CD4-positive, alpha-beta T cell treated with Interleukin-15 for 1 hour (primary cell): ENCODE measurements at regions not wholly inside any gene's neighbourhood (a gene's known extent, or its start where the extent isn't known, plus 50 kb on each side); places are given as distances from the start of the nearest gene placed in this dataset.

Experiments
- DNase-seq: peaks from one replicate; pipeline ENCODE4 v3.0.0-alpha.2; 2020

- no peak for DNase-seq
These were observed 54.0 kb upstream of the PRPS1L1 start for GRCh38 chr7:18081617-18082016.

- no peak for DNase-seq
These were observed 54.5 kb upstream of the PRPS1L1 start for GRCh38 chr7:18082169-18082568.

GRCh38 chr7:18086165-18087025 is 58.7 kb upstream of the PRPS1L1 start:
- no peak for DNase-seq

GRCh38 chr7:18087026-18087686 is 59.5 kb upstream of the PRPS1L1 start:
- DNase-seq: no peak

- no peak for DNase-seq
These were observed 60.0 kb upstream of the PRPS1L1 start for GRCh38 chr7:18087687-18088078.

- DNase-seq: no peak
These were observed 68.4 kb upstream of the PRPS1L1 start for GRCh38 chr7:18096087-18096486.

GRCh38 chr7:18102576-18102975 is 74.9 kb upstream of the PRPS1L1 start:
- DNase-seq: no peak

- DNase-seq: no peak
These were observed 76.0 kb upstream of the PRPS1L1 start for GRCh38 chr7:18103436-18104218.

- no peak for DNase-seq
These were observed 82.1 kb upstream of the PRPS1L1 start for GRCh38 chr7:18109762-18110161.

GRCh38 chr7:18116661-18117060 is 89.0 kb upstream of the PRPS1L1 start:
- no peak for DNase-seq

- no peak for DNase-seq
These were observed 89.8 kb upstream of the PRPS1L1 start for GRCh38 chr7:18117482-18117881.

- DNase-seq: no peak
These were observed 92.3 kb upstream of the PRPS1L1 start for GRCh38 chr7:18119985-18120384.

GRCh38 chr7:18123508-18124239 is 96.0 kb upstream of the PRPS1L1 start:
- no peak for DNase-seq

GRCh38 chr7:18125476-18125875 is 97.8 kb upstream of the PRPS1L1 start:
- DNase-seq: no peak

- DNase-seq: no peak
These were observed 98.6 kb upstream of the PRPS1L1 start for GRCh38 chr7:18126281-18126680.

- no peak for DNase-seq
These were observed 101.2 kb upstream of the PRPS1L1 start for GRCh38 chr7:18128846-18129245.

- DNase-seq: no peak
These were observed 105.2 kb upstream of the PRPS1L1 start for GRCh38 chr7:18132811-18133210.

- no peak for DNase-seq
These were observed 106.3 kb upstream of the PRPS1L1 start for GRCh38 chr7:18133921-18134320.

- no peak for DNase-seq
These were observed 113.3 kb upstream of the PRPS1L1 start for GRCh38 chr7:18140943-18141342.

GRCh38 chr7:18144166-18144565 is 116.5 kb upstream of the PRPS1L1 start:
- DNase-seq: no peak

- no peak for DNase-seq
These were observed 117.5 kb upstream of the PRPS1L1 start for GRCh38 chr7:18145160-18145559.

GRCh38 chr7:18151422-18151821 is 123.8 kb upstream of the PRPS1L1 start:
- no peak for DNase-seq

- no peak for DNase-seq
These were observed 125.6 kb upstream of the PRPS1L1 start for GRCh38 chr7:18153183-18153748.
